ENCODE measurements at regions not wholly inside any gene's neighbourhood (a gene's known extent, or its start where the extent isn't known, plus 50 kb on each side); places are given as distances from the start of the nearest gene placed in this dataset.
A peak's percentile ranks its signal among the peaks of the same experiment; 100 is the strongest.
"Not testable (repeated sequence)": the region's sequence is repeated elsewhere in the genome, so short reads cannot be mapped to it uniquely, and the experiment has no call there.

DNA sequence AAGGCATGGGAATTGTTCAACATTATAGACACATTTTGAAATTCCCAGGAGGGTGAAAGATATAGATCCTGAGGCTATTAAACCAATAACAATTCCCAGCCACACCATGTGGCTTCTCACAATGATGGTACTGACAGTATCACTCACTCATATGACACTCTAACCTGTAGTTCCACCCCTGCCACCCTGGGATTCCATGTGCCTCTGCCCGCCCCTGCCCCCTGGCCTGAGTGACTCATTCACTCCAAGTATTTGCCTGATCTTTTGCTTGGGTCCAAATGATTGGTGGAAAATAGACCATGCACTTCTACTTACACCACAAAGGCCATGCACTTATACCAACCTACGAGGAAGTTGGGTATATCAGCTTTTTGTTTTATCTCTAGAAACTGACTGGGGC is 305.2 kb upstream of the DAB2 start:
- DNase-seq, result no peak

GRCh38 chr5:39726467-39726866 is 301.7 kb upstream of the DAB2 start:
- DNase-seq, result no peak

DNA sequence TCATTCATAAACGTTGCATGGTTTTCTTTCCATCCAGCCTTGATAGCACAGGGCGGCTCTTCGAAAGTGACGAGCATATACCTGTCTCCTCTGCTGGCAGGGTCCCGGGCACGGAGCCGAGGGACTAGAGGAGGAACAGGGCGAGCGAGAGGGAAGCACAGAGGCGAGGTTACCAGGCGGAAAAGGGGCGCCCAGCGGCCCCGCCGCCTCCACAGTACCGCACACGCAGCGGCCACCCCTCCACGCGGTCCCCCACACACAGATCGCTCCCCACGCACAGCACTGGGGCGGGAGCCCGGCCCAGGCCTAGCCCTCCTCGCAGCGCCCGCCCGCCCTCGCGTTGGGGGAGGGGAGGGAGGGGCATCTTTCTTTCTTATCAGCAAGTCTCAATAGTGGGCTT is 296.6 kb upstream of the DAB2 start:
- no peak for DNase-seq

DNA sequence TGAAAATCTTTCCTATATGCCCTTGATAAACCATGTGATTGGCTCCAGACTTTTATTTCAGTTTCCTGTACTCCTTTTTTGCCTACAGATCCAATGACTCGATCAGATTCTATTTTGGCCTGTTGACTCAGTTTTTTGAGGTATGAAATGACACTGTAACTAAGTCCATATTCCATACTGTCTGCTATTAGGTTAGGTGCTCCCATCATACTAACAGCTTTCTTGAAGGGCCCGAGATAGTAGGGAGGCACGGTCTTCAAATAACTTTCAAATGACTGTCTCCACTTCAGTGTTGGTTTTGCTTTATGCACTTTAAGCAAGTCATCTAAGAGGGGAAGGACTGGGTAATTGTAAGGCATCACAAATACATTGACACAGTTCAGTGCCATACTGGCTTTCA is 295.4 kb upstream of the DAB2 start:
- no peak for DNase-seq

DNA sequence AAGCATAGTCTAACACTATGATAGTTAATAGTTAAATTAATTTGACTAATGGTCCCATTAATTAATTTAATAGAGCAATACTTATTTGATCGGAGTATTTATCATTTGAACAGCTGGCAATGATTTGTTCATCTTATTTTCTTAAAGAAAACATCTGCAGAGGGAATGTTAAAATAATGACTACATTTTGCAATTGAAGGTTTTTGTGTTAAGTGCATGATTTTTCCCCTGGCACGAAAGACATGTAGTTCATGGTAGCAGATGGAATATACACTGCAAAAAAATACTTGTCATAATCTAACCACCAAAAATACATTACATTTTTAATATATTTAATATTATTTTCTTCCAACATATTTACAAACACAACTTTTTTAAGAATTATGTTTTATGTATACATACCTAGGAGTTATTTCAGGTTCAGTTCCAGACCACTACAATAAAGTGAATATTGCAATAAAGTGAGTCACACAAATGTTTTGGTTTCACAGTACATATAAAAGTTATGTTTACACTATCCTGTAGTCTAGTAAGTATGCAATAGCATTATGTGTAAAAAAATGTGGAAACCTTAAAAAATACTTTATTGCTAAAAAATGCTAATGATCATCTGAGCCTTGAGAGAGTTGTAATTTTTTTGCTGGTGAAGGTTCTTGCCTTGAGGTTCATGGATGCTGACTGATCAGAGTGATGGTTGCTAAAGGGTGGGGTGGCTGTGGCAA is 292.6 kb upstream of the DAB2 start:
- DNase-seq, result no peak

GRCh38 chr5:39716532-39717028 is 291.8 kb upstream of the DAB2 start:
- DNase-seq, result peak; percentile 73

- DNase-seq, result peak; percentile 82
Measured at GRCh38 chr5:39714036-39714698, 289.4 kb upstream of the DAB2 start.

GRCh38 chr5:39713250-39713916 is 288.6 kb upstream of the DAB2 start:
- DNase-seq, result no peak

DNA sequence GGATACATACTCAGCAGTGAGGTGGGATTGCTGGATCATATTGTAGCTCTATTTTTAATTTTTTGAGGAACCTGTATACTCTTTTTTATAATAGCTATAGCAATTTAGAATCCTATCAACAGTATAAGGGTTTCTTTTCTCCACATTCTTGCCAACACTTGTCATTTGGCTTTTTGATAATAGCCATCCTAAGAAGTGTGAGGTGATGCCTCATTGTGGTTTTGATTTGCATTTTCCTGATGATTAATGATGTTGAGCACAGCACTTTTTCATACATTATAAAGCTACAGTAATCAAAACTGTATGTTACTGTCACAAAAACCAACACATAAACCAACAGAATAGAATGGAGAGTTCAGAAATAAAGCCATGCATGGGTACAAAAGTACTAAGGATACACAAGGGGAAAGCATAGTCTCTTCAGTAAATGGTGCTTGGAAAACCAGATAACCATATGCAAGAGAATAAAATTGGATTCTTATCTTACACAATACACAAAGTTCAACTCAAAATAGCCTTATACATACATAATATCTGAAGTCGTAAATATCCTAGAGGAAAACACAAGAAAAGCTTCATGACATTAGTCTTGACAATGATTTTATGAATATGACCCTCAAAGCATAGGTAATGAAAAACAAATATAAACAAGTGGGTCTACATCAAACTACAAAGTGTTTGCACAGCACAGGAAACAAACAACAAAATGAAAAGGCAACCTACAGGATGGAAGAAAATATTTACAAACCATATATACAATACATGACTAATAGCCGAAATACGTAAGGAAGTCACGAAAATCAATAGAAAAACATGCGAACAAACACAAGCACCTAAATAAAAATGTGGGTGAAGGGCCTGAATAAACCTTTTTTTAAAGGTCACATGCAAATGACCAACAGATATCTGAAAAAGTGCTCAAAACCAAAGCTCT is 287.8 kb upstream of the DAB2 start:
- no peak for DNase-seq

DNA sequence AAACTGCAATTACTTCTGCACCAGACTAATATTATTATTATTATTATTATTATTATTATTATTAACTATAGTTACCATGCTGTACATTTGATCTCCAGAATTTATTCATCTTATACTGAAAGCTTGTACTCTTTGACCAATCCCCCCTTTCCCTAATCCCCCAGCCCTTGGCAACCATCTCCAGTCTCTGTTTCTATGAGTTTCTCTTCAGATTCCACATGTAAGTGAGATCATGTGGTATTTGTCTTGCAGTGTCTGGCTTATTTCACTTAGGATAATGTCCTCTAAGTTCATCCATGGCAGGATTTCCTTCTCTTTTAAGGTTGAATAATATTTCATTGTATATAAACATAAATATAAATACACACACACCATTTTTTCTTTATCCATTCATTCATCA is 287.0 kb upstream of the DAB2 start:
- no peak for DNase-seq

DNA sequence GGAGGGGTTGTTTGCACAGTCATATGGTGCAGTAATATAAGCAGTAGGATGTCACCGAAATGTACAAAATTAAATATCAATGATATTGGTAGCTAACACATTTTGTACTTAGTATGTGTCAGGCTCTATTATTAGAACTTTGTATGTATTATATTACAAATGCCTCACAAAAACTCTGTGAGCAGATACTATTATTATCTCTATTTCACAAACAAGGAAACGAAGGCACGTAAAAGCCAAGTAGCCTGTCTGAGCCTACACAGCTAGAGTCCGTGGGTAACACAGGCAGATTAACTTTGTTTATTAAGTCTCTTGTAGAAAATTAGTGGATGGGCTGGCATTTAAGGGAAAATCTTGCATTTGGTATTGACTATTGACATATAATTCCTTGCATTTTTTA is 284.3 kb upstream of the DAB2 start:
- no peak for DNase-seq

DNA sequence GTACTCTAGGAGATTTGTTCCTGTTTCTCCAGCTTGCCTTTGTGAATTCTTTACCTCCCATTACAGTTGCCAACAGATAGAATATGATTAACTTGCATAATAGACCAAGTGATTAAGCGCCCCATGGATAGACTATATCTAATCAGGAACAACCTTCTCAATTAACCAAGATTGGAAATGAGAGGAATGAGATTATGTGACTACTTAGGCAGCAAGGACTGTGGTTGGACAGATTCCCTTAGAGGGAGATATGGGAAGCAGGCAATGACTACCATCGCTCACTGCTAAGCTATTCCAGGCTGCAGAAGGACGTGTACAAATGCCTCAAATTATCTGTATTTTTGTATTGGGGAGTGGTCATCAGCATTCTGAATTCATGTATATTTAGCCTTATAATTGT is 278.1 kb upstream of the DAB2 start:
- no peak for DNase-seq

DNA sequence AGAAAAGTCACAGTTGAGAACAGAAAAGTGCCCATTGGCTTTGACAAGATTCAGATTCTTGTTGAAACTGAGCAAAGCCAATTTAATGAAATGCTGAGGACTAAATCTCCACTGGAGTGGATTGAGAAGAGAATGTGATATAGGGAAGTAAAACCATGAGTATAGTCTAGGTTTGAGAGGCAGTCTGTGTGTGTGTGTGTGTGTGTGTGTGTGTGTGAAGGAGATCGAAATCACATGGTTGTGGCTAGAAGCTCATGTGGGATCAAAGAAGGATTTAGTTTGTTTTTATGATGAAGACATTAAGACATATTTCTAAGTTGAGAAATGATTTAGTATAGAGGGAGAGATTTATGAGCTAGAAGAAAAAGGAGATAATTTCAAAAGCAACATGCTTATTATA is 275.7 kb upstream of the DAB2 start:
- no peak for DNase-seq

DNA sequence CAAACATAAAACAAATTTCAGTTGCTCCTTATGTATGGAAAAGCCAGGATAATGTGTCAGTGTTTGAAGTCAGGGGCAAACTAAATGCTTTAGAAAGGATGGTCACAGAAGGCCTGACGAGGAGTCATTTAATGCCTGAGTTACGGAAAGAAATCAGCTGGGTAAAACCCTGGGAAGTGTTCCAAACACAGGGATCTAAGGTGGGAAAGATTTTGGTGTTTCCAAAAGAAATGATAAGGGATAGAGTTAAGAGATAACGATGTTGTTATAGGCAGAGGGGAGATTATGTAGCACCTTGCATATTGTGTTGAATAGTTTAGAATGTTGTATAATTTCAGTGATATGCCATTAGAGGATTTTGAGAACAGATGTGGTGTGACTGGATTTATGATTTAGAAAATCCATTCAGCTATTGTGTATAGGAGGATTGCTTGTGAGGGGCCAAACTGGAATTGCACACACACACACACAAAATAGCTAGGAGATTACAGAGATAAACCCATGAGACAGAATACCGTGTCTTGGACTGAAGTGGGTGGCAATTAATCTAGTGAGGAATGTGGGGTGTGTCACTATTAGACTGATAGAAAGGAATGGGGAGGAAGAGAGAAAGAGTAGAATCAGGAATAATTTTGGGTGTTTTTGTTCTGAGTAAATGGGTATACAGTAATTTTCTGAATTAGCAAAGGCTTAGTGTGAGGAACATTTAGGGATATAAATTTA is 274.2 kb upstream of the DAB2 start:
- no peak for DNase-seq

GRCh38 chr5:39697881-39698280 is 273.1 kb upstream of the DAB2 start:
- no peak for DNase-seq

DNA sequence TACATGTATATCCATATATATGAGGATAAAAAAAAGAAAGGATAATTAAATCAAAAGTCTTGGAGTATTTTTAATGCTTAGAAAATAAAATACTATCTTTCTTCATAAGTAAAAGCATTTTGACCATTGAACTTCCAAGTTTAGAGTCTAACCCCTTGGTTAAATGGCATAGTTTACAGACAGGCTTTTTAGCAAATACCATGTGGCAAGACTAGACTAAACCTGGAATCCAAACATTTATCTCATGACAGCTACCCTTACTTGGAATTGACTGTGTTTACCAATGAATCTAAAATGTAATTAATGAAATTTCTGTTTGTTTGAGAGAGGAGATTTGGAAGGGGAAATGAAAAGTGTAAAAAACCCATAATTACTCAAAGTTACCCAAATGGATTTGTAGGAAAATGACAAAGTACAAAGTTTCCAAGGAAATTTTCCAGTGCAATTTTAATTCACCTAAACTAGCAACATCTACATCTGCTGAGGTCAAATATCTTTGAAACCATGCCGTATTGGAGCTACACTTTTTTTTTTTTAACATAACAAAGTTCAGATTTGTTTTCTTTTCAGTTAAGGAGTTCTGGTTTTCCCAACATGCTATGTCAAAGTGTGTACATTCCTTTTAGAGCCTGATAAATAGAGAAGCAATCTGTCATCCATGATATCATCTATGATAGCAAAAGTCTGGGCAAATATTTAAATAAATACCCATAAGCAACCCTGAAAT is 272.1 kb upstream of the DAB2 start:
- no peak for DNase-seq

DNA sequence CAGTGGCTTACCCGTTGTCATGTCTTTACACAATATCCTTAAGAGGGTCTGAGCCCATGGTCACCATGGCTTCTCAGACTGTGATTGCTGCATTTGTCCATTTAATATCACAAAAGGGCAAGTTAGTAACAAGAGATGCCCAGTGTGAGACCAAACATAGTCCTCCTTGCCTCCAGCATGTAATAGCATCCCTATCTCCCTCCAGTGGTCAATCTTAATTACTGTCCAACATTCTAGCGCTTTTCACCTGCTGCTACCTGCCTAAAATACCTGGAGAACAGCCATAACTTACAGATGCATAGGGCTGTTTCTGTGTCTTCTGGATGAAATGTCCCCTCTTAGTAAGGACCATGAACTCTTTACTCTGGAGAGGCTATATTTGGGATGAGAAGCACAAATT is 267.2 kb upstream of the DAB2 start:
- peak; percentile 20 for DNase-seq

- DNase-seq, result no peak
Measured at GRCh38 chr5:39691136-39691535, 266.4 kb upstream of the DAB2 start.

DNA sequence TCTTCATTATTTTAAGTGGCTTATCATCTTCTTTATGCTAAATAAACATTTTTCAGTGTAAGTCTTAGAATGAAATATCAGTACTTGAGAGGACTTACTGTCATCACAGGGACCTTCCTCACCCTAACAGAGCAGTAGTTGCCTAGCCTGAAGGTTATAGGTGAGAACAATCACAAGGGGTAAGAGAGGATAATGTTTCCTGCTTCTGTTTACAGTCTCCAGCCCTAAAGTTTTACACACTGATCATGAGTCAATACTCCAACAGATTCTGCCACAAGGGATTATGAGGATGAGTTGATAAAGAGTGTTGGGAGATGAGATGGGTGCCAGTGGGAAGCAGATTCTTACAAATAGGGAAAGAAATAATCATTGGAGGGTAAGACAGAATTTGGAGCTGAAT is 265.1 kb upstream of the DAB2 start:
- DNase-seq, result no peak

- not testable (repeated sequence) for DNase-seq
Measured at GRCh38 chr5:39687924-39688323, 263.1 kb upstream of the DAB2 start.

DNA sequence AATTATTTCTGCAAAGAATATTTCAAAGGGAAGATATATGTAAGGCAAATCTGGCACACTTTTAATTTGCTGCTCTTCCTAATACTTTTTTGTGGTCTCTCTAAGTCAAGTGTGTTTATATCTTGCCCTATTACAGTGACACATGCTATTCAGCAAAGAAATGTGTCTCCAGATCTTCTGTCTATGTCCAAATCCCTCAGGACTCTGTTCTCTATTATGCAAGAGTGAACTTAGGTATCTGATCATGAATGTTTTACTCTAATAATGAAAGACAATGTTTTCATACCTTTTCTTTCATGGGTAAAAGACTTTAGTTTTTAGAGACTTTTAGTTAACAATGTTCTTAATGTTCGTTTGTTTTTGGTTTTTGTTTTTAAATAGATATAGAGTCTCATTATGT is 255.4 kb upstream of the DAB2 start:
- DNase-seq, result no peak
